Peyer's patch (tissue), 4 donors: ENCODE measurements at regions not wholly inside any gene's neighbourhood (a gene's known extent, or its start where the extent isn't known, plus 50 kb on each side); places are given as distances from the start of the nearest gene placed in this dataset.

Source experiments
- DNase-seq, 3 donors: peaks; one replicate each; pipeline ENCODE4 v3.0.0-alpha.2; 2017 to 2019
- H3K27ac ChIP-seq, 4 donors: fragments of 200-600 bp; sonication (generic); one replicate each; pipeline ENCODE4 v1.5.1; 2016 to 2019
- H3K27me3 ChIP-seq, 2 donors: fragments of 200-600 bp; sonication (generic); one replicate each; pipeline ENCODE4 v1.5.1; 2019
- H3K36me3 ChIP-seq, 3 donors: fragments of 200-600 bp; sonication (generic); one replicate each; pipeline ENCODE4 v1.5.1; 2016 to 2019
- H3K4me1 ChIP-seq, 4 donors: fragments of 200-600 bp; sonication (generic); one replicate each; pipeline ENCODE4 v1.5.1; 2016 to 2019
- H3K4me3 ChIP-seq, 4 donors: fragments of 200-600 bp; sonication (generic); 1 replicate in 3 of 4; 2 replicates in 1 of 4; pipeline ENCODE4 v1.5.1; 2016 to 2019; ENCODE audit warnings: mild to moderate bottlenecking in 1 of 4
- H3K9me3 ChIP-seq, 4 donors: fragments of 200-600 bp; sonication (generic); one replicate each; pipeline ENCODE4 v1.5.1; 2016 to 2019; ENCODE audit warnings: mild to moderate bottlenecking in 1 of 4
- POLR2A ChIP-seq, 2 donors: fragments of 450-650 bp; IDR thresholded peaks; one replicate each; pipeline ENCODE4 v1.5.1; 2017; ENCODE audit warnings: antibody characterized with exemption in 2 of 2, mild to moderate bottlenecking in 2 of 2, moderate library complexity in 2 of 2
- TF ChIP-seq, protein P1 (sequence below), 6 experiments: fragments of 450-650 bp in 4 of 6; fragments of 200-600 bp in 2 of 6; sonication (generic) in 1 of 6; IDR thresholded peaks; one replicate each; pipeline ENCODE4 v1.5.1; 2017 to 2019; ENCODE audit warnings: antibody characterized with exemption in 6 of 6, mild to moderate bottlenecking in 3 of 6, moderate library complexity in 1 of 6

DNA sequence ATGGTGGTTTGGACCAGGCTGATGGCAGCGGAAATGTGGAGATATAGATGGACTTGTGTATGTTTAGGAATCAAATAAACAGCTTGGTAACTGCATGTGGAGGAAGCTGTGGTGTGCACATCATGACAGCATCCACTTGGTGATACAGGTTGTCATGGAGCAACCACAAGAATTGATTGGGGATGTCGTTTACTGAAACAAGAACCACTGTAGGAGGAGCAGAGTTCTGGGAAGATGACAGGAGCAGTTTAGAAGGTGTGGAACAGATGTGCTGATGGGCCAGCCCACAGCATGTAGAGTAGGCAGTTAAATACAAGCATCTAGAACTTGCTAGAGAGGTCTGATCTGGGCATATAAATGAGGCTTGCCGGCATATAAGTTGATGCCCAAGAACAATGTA is 152.4 kb upstream of the SERPINE2 start:
- H3K4me1 ChIP-seq: no peaks in the 10 kb centered on the region
- H3K9me3 ChIP-seq: peaks cover 0 to 7% (median 1%) of the 10 kb centered on the region in 4 donors
- TF ChIP-seq, protein P1, sequence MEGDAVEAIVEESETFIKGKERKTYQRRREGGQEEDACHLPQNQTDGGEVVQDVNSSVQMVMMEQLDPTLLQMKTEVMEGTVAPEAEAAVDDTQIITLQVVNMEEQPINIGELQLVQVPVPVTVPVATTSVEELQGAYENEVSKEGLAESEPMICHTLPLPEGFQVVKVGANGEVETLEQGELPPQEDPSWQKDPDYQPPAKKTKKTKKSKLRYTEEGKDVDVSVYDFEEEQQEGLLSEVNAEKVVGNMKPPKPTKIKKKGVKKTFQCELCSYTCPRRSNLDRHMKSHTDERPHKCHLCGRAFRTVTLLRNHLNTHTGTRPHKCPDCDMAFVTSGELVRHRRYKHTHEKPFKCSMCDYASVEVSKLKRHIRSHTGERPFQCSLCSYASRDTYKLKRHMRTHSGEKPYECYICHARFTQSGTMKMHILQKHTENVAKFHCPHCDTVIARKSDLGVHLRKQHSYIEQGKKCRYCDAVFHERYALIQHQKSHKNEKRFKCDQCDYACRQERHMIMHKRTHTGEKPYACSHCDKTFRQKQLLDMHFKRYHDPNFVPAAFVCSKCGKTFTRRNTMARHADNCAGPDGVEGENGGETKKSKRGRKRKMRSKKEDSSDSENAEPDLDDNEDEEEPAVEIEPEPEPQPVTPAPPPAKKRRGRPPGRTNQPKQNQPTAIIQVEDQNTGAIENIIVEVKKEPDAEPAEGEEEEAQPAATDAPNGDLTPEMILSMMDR (IDR thresholded peaks at IDR 0.05): no peak
- TF ChIP-seq POLR2A (IDR thresholded peaks at IDR 0.05): no peak
- no peak for DNase-seq
- no peak overlapping the region for H3K4me3 ChIP-seq
- H3K27ac ChIP-seq: no peak overlapping the region
- no peaks in the 10 kb centered on the region for H3K27me3 ChIP-seq
- no peaks in the 10 kb centered on the region for H3K36me3 ChIP-seq

DNA sequence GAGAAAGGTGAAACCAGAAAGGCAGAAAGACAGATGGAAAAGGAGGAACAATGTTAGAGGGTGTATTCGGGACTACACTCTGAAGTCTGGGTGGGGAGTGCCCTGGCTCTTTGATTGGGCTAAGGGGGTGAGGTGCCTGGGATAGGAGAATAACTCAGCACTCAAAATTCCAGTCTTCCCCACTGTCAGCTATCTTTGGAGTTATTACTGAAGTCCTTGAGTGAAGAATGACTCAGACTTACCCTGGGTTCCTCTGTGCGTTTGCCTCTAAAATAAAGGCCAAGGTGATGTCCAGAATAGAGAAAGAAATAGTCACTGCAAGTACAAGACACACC is 151.8 kb upstream of the SERPINE2 start:
- no peaks in the 10 kb centered on the region for H3K27me3 ChIP-seq
- H3K27ac ChIP-seq: no peak overlapping the region
- no peaks in the 10 kb centered on the region for H3K36me3 ChIP-seq
- TF ChIP-seq, protein P1 (IDR thresholded peaks at IDR 0.05): no peak
- no peak for TF ChIP-seq POLR2A (IDR thresholded peaks at IDR 0.05)
- peaks cover 0 to 7% (median 1%) of the 10 kb centered on the region in 4 donors for H3K9me3 ChIP-seq
- DNase-seq: no peak
- no peaks in the 10 kb centered on the region for H3K4me1 ChIP-seq
- no peak overlapping the region for H3K4me3 ChIP-seq

DNA sequence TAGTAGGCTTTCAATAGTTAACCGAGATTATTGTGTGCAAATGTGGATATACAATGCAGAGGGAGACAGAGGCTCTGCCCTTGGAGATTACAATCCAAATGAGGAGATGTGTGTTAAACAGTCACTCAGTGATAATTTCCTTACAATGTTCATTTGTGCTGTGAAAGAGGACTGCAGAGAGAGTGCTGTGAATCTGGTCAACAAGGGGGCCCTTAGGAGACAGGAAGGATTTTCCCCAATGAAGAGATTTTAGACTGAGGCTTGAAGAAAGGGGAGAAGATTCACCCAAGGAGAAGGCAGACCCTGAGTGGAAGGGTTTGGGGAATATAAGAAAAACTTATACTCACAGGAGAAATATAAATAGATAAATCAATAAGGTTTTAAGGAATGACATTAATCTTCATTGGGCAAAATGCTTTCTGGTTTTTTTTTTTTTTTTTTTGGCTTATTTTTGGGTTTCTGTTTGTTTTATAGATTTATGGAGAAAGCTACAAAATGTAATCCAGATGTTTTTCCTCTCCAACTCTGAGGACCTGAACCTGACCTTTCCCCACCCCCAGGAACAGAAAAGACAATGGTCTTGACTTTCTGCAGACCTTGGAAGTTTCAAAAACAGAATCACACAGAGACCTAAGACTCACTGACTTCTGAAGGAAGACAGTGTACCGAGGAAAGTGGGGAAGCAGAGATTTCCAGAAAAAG is 151.3 kb upstream of the SERPINE2 start:
- Histone ChIP-seq H3K4me3 (no peak overlapping the region), H3K4me1 (no peaks in the 10 kb centered on the region), H3K27me3 (no peaks in the 10 kb centered on the region), H3K36me3 (no peaks in the 10 kb centered on the region), H3K27ac (no peak overlapping the region), H3K9me3 (peaks cover 0 to 7% (median 1%) of the 10 kb centered on the region in 4 donors)
- TF ChIP-seq, protein P1 (IDR thresholded peaks at IDR 0.05): no peak
- no peak for TF ChIP-seq POLR2A (IDR thresholded peaks at IDR 0.05)
- DNase-seq: no peak

DNA sequence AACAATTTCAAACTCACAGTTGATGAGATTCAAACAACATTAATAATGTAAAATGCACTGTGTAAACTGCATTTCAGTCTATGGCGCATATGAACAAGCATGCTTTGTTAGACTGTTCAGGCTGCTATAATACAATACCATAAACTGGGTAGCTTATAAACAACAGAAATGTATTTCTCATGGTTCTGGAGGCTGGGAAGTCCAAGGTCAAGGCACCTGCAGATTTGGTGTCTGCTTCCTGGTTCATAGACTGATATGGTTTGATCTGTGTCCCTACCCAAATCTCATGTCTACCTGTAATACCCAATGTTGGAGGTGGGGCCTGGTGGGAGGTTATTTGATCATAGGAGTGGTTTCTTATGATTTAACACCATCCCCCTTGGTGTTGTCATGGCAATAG is 148.1 kb upstream of the SERPINE2 start:
- H3K27ac ChIP-seq: no peak overlapping the region
- H3K9me3 ChIP-seq: peaks cover 0 to 7% (median 0%) of the 10 kb centered on the region in 4 donors
- no peak for DNase-seq
- H3K36me3 ChIP-seq: no peaks in the 10 kb centered on the region
- no peak overlapping the region for H3K4me3 ChIP-seq
- no peak for TF ChIP-seq POLR2A (IDR thresholded peaks at IDR 0.05)
- TF ChIP-seq, protein P1 (IDR thresholded peaks at IDR 0.05): no peak
- no peaks in the 10 kb centered on the region for H3K4me1 ChIP-seq
- H3K27me3 ChIP-seq: no peaks in the 10 kb centered on the region

DNA sequence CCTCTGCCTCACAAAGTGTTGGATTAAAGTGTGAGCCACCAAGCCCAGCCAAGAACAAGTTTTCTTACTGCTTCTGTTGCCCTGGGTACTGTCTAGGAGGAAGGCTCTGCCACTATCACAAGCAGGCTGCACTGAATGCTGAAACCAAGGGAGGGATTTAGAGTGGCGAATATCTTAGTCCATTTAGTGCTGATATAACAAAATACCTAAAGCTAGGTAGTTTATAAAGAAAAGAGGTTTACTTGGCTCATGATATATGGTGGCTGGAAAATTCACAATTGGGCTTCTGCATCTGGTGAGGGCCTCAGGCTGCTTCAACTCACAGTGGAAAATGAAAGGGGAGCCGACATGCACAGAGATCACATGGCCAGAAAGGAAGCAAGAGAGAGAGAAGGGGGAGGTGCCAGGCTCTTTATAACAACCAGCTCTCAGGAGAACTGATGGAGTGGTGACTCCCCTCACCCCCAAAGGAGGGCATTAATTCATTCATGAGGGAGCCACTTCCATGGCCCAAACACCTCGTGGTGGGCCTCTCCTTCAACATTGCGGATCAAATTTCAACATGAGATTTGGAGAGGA is 146.0 kb upstream of the SERPINE2 start:
- H3K4me3 ChIP-seq: no peak overlapping the region
- DNase-seq: no peak
- no peak for TF ChIP-seq POLR2A (IDR thresholded peaks at IDR 0.05)
- TF ChIP-seq, protein P1 (IDR thresholded peaks at IDR 0.05): no peak

More for the DNA sequence above, 146.0 kb upstream of the SERPINE2 start:
- Histone ChIP-seq H3K36me3 (no peaks in the 10 kb centered on the region), H3K27ac (no peak overlapping the region), H3K4me1 (no peaks in the 10 kb centered on the region), H3K27me3 (no peaks in the 10 kb centered on the region), H3K9me3 (peaks cover 0 to 7% (median 0%) of the 10 kb centered on the region in 4 donors)
